ENCODE measurements at regions not wholly inside any gene's neighbourhood (a gene's known extent, or its start where the extent isn't known, plus 50 kb on each side); places are given as distances from the start of the nearest gene placed in this dataset.

GRCh38 chr7:46710927-46711326, 789.9 kb upstream of the IGFBP3 start:
- no peak overlapping the region for H3K4me3 ChIP-seq (ENCODE audit: low read depth, low read length)
- peak; percentile 17 for DNase-seq (ENCODE audit: low read depth)

GRCh38 chr7:46707973-46708372, 786.9 kb upstream of the IGFBP3 start:
- TF ChIP-seq CTCF (conservative IDR thresholded peaks at IDR 0.05; ENCODE audit: low read depth, low read length): no peak
- no peak overlapping the region for H3K4me3 ChIP-seq (ENCODE audit: low read depth, low read length)
- DNase-seq (ENCODE audit: low read depth): no peak

More at GRCh38 chr7:46710927-46711326, 789.9 kb upstream of the IGFBP3 start:
- TF ChIP-seq CTCF (conservative IDR thresholded peaks at IDR 0.05; ENCODE audit: low read depth, low read length): no peak

DNA sequence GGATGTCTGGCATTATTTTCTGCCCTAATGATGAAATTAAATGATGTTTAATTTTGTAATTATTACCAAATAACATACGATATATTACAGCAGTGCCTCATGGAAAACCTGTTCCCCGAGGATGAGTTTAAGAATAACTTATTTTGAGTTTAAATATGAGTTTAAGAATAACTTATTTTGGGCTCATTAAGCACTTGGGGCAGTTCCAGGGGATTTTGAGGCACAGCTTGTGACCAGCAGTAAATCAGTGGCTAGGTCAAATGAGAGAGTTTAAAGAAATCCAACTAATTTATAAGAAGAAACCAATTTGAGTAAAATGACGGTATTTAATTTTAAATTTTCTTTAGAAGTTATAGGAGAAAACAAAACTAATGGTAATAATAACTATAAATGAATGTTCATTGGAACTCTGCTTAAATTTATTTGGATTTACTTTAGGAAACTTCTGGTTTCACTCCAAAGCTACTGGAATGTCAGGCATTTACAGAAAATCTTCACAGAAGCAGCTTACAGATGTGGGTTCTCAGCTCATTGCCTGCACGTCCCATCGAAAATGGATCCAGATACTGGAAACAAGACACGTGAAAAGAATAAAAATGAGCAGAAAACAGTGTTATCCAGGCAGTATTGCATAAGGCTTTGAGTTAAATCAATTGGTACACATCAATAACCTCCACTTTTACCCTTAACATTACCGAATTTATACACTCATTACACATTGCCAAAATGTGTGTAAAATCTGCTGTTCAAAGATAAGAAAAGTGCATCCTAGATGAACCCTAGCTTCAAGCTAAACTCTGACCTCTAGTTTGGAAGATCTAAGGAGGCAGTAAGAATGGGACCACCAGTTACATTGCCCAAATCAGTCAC, 784.5 kb upstream of the IGFBP3 start:
- peak; percentile 75 for DNase-seq (ENCODE audit: low read depth)
- no peak for TF ChIP-seq CTCF (conservative IDR thresholded peaks at IDR 0.05; ENCODE audit: low read depth, low read length)
- no peak overlapping the region for H3K4me3 ChIP-seq (ENCODE audit: low read depth, low read length)

DNA sequence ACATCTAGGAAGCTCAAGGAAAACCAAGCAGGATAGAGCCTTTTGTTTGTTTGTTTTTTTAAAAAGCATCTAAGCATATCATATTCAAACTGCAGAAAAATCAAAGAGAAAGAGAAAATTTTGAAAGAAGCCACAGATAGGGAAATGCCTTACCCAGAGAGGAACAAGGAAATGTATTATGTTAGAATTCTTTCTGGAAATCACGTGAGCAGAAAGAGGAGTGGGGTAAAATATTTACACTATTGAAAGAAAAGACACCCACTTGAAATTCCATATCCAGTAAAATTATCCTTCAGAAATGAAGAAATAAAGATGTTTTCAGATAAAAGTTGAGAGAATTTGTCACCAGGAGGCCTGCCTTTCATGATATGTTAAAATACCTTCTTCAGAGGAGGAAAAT, 775.7 kb upstream of the IGFBP3 start:
- no peak overlapping the region for H3K4me3 ChIP-seq (ENCODE audit: low read depth, low read length)
- DNase-seq (ENCODE audit: low read depth): no peak
- no peak for TF ChIP-seq CTCF (conservative IDR thresholded peaks at IDR 0.05; ENCODE audit: low read depth, low read length)

DNA sequence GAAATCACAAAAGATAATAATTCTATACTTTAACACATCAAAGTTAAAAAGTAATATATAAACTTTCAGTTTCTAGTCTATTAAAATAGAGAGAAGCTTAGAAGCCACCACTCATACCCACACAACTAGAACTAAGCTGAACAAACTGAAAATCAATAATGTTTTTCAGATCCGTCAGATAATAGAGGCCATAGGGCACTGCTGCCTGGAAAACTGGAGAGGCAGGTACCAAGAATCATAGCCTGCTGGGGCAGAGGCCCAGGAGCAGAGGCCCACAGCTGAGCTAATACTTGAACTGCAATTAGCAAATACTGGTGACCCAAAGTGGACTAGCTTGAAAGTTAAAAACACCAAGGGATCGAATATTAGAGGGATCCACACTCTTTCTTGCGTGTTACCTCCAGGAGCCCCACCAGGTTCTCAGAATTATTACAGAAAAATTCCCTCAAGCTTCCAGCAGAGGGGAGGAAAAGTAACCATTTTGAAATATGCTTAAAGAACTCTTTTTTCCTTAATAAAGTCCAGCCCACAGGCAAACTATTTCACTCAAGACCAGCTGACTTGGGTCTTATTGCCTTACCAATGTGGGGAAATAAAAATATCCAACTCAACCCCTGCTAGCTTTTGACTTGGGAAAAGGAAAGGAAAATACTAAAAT, 774.1 kb upstream of the IGFBP3 start:
- TF ChIP-seq CTCF (conservative IDR thresholded peaks at IDR 0.05; ENCODE audit: low read depth, low read length): peak; percentile 43
- DNase-seq (ENCODE audit: low read depth): peak; percentile 45

DNA sequence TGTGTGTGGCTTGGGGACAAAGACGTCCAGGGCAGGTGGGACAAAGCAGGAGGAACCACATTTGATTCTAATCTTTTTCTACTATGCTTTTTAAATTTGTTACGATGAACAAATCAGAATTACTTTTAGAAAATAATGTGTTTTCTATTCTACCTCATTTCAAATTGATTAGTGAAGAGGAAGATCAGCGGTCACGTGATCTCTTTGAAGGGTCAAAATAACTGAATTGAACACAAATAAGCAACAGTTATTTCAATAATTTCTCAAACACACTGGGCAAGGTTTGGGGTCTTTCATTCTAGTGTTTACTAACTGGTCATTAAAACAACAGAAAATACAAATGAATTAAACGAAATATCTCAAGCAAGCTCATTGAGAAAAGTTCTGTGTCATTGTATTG, 773.0 kb upstream of the IGFBP3 start:
- no peak for DNase-seq (ENCODE audit: low read depth)
- no peak overlapping the region for H3K4me3 ChIP-seq (ENCODE audit: low read depth, low read length)
- TF ChIP-seq CTCF (conservative IDR thresholded peaks at IDR 0.05; ENCODE audit: low read depth, low read length): no peak

More for the DNA sequence above, 774.1 kb upstream of the IGFBP3 start:
- no peak overlapping the region for H3K4me3 ChIP-seq (ENCODE audit: low read depth, low read length)
